Cardiac muscle cell (in vitro differentiated cells and primary cell): ENCODE measurements at regions not wholly inside any gene's neighbourhood (a gene's known extent, or its start where the extent isn't known, plus 50 kb on each side); places are given as distances from the start of the nearest gene placed in this dataset.

ENCODE experiments used
- DNase-seq, 2 donors: peaks; one replicate each; pipeline versions ENCODE4 v3.0.0 to v3.0.0-alpha.2; 2010 to 2017; ENCODE audit warnings: low read depth in 1 of 2, low spot score in 1 of 2
- H3K27ac ChIP-seq: fragments of 200-600 bp; sonication (generic); 2 replicates; pipeline ENCODE4 v1.5.1; 2016
- H3K27me3 ChIP-seq: fragments of 200-600 bp; sonication (generic); 2 replicates; pipeline ENCODE4 v1.6.0; 2016; ENCODE audit warnings: control low read depth
- H3K36me3 ChIP-seq: fragments of 200-600 bp; sonication (generic); 2 replicates; pipeline ENCODE4 v1.5.1; 2016; ENCODE audit warnings: control low read depth
- H3K4me1 ChIP-seq: fragments of 200-600 bp; sonication (generic); 2 replicates; pipeline ENCODE4 v1.8.1; 2017; ENCODE audit warnings: low read depth, mild to moderate bottlenecking, mixed run types
- H3K4me3 ChIP-seq: fragments of 200-600 bp; sonication (generic); 2 replicates; pipeline ENCODE4 v1.5.1; 2016; ENCODE audit warnings: mild to moderate bottlenecking
- H3K9me3 ChIP-seq: fragments of 200-600 bp; sonication (generic); 2 replicates; pipeline ENCODE4 v1.5.1; 2017; ENCODE audit warnings: low read depth, mild to moderate bottlenecking, control low read depth
- CTCF ChIP-seq: IDR thresholded peaks from 2 replicates; pipeline ENCODE4 v1.5.1; 2012; ENCODE audit warnings: low read depth, mild to moderate bottlenecking, low read length

GRCh38 chr11:98434296-98434695 is 586.5 kb upstream of the CNTN5 start:
- no peaks in the 10 kb centered on the region for H3K4me1 ChIP-seq
- no peak overlapping the region for H3K4me3 ChIP-seq
- H3K9me3 ChIP-seq = no peaks in the 10 kb centered on the region
- H3K27ac ChIP-seq = no peak overlapping the region
- H3K36me3 ChIP-seq = no peaks in the 10 kb centered on the region
- no peak for TF ChIP-seq CTCF
- H3K27me3 ChIP-seq = no peaks in the 10 kb centered on the region
- no peak for DNase-seq

GRCh38 chr11:98453378-98453777 is 567.4 kb upstream of the CNTN5 start:
- DNase-seq = no peak
- Histone ChIP-seq H3K36me3 (no peaks in the 10 kb centered on the region), H3K27ac (no peak overlapping the region), H3K27me3 (no peaks in the 10 kb centered on the region), H3K4me1 (no peaks in the 10 kb centered on the region), H3K9me3 (no peaks in the 10 kb centered on the region), H3K4me3 (no peak overlapping the region)
- no peak for TF ChIP-seq CTCF

- H3K9me3 ChIP-seq = no peaks in the 10 kb centered on the region
- H3K27ac ChIP-seq = no peak overlapping the region
- no peak for DNase-seq
- H3K27me3 ChIP-seq = no peaks in the 10 kb centered on the region
- H3K4me1 ChIP-seq = no peaks in the 10 kb centered on the region
- H3K36me3 ChIP-seq = no peaks in the 10 kb centered on the region
- H3K4me3 ChIP-seq = no peak overlapping the region
- TF ChIP-seq CTCF = no peak
Measured at GRCh38 chr11:98455500-98456307, 565.0 kb upstream of the CNTN5 start.

DNA sequence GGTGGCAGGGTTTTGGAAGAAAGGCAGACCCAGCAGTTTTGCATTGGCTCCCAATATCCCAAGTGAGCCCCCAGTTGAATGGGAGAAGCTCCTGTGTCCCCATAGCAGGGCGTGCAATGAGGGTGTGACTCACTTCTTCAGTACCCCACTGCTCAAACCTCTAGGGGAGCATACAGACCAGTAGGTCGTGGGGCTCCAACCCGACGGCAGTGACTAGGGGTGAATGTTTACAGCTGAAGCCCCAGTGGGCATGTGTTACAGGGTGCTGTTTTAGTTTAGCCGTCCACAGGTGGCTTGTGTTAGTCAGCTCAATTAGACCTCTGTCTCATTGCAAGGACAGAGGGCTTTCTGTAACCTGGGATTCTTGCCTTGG is 564.5 kb upstream of the CNTN5 start:
- DNase-seq = no peak
- Histone ChIP-seq H3K4me1 (no peaks in the 10 kb centered on the region), H3K27ac (no peak overlapping the region), H3K4me3 (no peak overlapping the region), H3K27me3 (no peaks in the 10 kb centered on the region), H3K9me3 (no peaks in the 10 kb centered on the region), H3K36me3 (no peaks in the 10 kb centered on the region)
- no peak for TF ChIP-seq CTCF

DNA sequence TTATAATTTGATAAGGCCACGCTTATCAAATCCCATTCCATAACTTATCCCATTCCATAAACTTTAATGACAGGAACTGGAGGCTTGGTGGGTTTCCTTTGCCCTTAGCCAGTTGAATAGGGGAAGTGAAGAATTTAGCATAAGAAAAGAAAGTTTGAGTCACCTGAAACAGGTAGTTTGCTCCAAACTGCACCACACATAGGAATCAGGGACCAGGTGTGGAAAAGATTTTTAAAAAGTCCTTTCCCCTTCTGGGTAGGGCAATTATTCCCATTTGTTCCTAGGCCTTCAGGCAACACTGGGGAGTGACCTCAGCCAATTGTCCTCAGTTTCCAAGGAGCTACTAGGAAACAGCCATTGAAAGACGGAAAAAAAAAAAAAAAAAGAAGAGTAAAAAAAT is 525.7 kb upstream of the CNTN5 start:
- Histone ChIP-seq H3K27me3 (no peaks in the 10 kb centered on the region), H3K4me1 (no peaks in the 10 kb centered on the region), H3K27ac (no peak overlapping the region), H3K4me3 (no peak overlapping the region), H3K9me3 (no peaks in the 10 kb centered on the region), H3K36me3 (no peaks in the 10 kb centered on the region)
- no peak for TF ChIP-seq CTCF
- DNase-seq = no peak

DNA sequence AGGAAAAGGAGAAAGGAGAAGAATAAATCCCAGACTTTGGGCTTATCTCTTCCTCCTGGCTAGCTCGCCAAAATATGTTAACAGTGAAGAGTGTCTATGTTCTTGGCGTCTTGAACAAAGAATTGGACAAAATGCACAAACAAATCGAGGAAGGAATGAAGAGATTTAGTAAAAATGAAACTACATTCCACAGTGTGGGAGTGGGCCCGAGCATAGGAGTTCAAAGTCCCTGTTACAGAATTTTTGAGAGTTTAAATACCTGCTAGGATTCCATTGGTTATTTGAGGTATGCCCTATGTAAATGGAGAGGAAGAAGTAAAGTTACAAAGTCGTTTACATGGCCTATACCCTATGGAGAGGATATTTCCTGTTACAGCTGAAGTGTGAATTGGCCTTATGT is 525.1 kb upstream of the CNTN5 start:
- no peak for DNase-seq
- Histone ChIP-seq H3K4me3 (no peak overlapping the region), H3K4me1 (no peaks in the 10 kb centered on the region), H3K27ac (no peak overlapping the region), H3K27me3 (no peaks in the 10 kb centered on the region), H3K9me3 (no peaks in the 10 kb centered on the region), H3K36me3 (no peaks in the 10 kb centered on the region)
- TF ChIP-seq CTCF = no peak
